Left ventricle myocardium inferior (tissue), 1 donor: ENCODE measurements at regions not wholly inside any gene's neighbourhood (a gene's known extent, or its start where the extent isn't known, plus 50 kb on each side); places are given as distances from the start of the nearest gene placed in this dataset.
A peak's percentile ranks its signal among the peaks of the same experiment; 100 is the strongest.
"Not testable (repeated sequence)": the region's sequence is repeated elsewhere in the genome, so short reads cannot be mapped to it uniquely, and the experiment has no call there.

Experiments
- DNase-seq: peaks from one replicate; pipeline ENCODE4 v3.0.0-alpha.2; 2020
- H3K27ac ChIP-seq: fragments of 200-600 bp; replicated peaks from 2 replicates; pipeline ENCODE4 v1.8.0; 2021
- H3K27me3 ChIP-seq: fragments of 200-600 bp; 2 replicates; pipeline ENCODE4 v1.8.0; 2021; ENCODE audit warnings: low read depth
- H3K36me3 ChIP-seq: fragments of 200-600 bp; 2 replicates; pipeline ENCODE4 v1.8.0; 2021
- H3K4me1 ChIP-seq: fragments of 200-600 bp; 2 replicates; pipeline ENCODE4 v1.8.0; 2021
- H3K4me3 ChIP-seq: fragments of 200-600 bp; 2 replicates; pipeline ENCODE4 v1.8.0; 2021; ENCODE audit warnings: mild to moderate bottlenecking, moderate library complexity
- H3K9me3 ChIP-seq: fragments of 200-600 bp; replicated peaks from 2 replicates; pipeline ENCODE4 v1.8.0; 2021
- intact Hi-C: fragments of 100-400 bp; cut with micrococcal nuclease; formaldehyde crosslinking; loops from one replicate; pipeline ENCODE4 v1.11.0; 2022
- TF ChIP-seq, protein P1 (sequence below): fragments of 200-600 bp; IDR thresholded peaks from 2 replicates; pipeline ENCODE4 v1.8.0; 2021; ENCODE audit warnings: antibody characterized with exemption, mild to moderate bottlenecking, borderline replicate concordance
- donor health status: DM: no; HTN: yes; CAD: no; lungs with severe emphysema.

DNA sequence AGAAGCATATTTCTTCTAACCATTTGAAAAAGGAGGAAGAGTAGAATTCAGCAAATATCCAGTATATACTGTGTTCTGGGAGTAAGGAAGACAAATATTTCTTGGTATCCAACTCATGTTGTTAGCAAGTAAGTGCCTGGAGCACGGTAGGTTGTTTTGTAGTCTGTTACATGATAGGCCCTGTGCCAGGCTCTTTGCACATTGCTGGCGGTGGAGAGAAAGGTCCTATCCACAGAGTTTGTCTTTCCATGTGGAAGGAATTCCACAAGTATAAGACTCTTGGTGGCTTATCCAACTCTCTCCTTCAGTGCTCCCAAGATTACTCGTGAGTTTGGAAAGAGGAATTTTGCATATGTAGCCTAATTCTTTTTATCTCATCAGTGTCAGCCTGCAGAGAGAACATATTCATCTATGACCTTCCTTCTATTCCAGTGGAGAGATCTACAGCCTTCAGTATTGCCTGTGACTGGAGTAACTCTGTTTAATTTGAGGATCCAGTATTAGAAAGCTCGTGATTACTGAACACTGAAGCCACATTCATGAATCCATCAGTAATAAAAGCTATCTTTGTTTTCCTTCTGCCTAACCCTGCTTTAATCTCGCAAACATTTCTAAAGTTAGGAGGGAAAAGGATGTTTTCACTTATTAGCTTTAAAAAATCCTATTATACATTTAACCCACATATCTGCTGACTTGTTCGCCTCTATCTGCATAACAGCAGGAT lies 183.9 kb upstream of the CSNK1A1L start:
- H3K4me3 ChIP-seq: no peak overlapping the region
- H3K9me3 ChIP-seq: peaks cover 12% of the 10 kb centered on the region
- peaks cover 5% of the 10 kb centered on the region for H3K4me1 ChIP-seq
- intact Hi-C loops: no loop called here
- TF ChIP-seq, protein P1, sequence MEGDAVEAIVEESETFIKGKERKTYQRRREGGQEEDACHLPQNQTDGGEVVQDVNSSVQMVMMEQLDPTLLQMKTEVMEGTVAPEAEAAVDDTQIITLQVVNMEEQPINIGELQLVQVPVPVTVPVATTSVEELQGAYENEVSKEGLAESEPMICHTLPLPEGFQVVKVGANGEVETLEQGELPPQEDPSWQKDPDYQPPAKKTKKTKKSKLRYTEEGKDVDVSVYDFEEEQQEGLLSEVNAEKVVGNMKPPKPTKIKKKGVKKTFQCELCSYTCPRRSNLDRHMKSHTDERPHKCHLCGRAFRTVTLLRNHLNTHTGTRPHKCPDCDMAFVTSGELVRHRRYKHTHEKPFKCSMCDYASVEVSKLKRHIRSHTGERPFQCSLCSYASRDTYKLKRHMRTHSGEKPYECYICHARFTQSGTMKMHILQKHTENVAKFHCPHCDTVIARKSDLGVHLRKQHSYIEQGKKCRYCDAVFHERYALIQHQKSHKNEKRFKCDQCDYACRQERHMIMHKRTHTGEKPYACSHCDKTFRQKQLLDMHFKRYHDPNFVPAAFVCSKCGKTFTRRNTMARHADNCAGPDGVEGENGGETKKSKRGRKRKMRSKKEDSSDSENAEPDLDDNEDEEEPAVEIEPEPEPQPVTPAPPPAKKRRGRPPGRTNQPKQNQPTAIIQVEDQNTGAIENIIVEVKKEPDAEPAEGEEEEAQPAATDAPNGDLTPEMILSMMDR: no peak
- H3K27ac ChIP-seq: no peak overlapping the region
- DNase-seq: no peak
- no peaks in the 10 kb centered on the region for H3K27me3 ChIP-seq
- no peaks in the 10 kb centered on the region for H3K36me3 ChIP-seq

DNA sequence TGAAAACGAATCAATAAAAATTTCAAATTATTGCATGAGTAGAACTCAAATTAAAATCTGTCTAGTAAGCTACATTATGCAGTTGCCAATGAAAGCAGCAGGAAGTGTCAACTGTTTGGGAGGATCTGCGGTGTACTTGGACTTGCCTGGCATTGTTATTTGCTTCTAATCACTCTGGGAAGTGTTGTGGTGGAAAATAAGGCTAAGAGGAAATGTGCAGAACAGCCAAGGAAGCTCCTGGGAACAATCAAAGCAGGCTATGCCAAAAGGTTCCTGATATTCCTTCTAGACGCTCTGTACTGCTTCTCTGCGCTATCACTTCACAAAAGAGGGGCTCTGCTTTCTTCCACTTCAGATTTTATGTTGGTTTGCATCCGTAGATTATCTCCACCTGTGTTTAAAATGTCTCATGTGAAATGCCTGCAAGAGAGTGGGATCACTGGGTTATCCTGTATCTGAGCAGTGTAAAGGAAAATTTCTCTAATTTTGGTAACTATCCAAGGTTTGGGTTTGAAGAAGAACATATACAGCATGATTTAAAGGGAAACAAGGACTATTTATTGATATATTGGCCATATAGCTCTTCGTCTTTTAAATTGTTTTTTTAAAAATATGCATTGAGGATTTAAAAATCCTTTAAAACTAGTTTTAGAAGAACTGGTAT lies 182.7 kb upstream of the CSNK1A1L start:
- Histone ChIP-seq H3K4me3 (no peak overlapping the region), H3K9me3 (peaks cover 23% of the 10 kb centered on the region), H3K27ac (peak overlapping the region; percentile 30), H3K36me3 (no peaks in the 10 kb centered on the region), H3K4me1 (peaks cover 5% of the 10 kb centered on the region), H3K27me3 (no peaks in the 10 kb centered on the region)
- TF ChIP-seq, protein P1: no peak
- no peak for DNase-seq
- intact Hi-C loops: no loop called here

DNA sequence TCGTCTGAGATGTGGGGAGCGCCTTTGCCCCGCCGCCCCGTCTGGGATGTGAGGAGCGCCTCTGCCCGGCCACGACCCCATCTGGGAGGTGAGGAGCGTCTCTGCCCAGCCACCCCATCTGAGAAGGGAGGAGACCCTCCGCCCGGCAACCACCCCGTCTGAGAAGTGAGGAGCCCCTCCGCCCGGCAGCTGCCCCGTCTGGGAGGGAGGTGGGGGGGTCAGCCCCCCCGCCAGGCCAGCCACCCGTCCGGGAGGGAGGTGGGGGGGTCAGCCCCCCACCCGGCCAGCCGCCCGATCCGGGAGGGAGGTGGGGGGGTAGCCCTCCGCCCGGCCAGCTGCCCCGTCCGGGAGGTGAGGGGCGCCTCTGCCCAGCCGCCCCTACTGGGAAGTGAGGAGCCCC lies 174.8 kb upstream of the CSNK1A1L start:
- H3K4me1 ChIP-seq, DNase-seq, intact Hi-C loops, H3K27me3 ChIP-seq, H3K27ac ChIP-seq, H3K36me3 ChIP-seq, H3K4me3 ChIP-seq: not testable (repeated sequence)
- peaks cover 37% of the 10 kb centered on the region for H3K9me3 ChIP-seq

DNA sequence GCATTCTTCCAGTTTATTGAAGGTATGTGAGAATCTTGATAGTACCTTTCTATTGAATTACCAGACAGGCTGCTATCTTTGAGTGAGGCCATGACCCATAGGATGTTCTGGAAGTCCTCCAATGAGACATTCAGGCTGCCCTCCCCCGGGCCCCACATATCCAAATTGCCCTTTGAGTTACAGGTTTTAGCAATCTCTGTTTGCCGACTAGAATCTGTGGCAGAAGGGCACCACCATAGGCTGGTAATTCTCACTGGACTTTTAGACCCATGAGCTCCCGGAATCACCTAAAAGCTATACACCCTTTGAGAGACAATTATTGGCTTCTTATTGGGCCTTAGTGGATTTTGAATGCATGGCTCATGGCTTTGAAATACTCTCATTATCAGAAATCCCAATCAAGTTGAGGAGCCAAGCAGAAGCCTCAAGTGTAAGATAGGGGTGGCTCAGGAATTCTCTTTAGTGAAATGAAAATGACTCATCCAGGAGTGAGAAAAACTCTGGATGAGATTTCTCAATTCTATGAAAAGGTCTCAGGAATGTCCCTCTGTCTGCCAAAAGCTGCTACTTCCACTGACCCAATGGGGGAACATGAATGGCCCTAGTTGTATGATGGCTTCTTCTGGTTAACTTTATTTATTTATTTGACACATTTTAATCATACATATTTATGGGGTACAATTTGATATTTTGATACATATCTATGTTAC lies 172.1 kb upstream of the CSNK1A1L start:
- intact Hi-C loops: no loop called here
- no peak for DNase-seq
- peaks cover 27% of the 10 kb centered on the region for H3K9me3 ChIP-seq
- TF ChIP-seq, protein P1: no peak
- no peaks in the 10 kb centered on the region for H3K36me3 ChIP-seq
- H3K27me3 ChIP-seq: no peaks in the 10 kb centered on the region
- H3K4me3 ChIP-seq: no peak overlapping the region
- H3K27ac ChIP-seq: no peak overlapping the region
- H3K4me1 ChIP-seq: no peaks in the 10 kb centered on the region

DNA sequence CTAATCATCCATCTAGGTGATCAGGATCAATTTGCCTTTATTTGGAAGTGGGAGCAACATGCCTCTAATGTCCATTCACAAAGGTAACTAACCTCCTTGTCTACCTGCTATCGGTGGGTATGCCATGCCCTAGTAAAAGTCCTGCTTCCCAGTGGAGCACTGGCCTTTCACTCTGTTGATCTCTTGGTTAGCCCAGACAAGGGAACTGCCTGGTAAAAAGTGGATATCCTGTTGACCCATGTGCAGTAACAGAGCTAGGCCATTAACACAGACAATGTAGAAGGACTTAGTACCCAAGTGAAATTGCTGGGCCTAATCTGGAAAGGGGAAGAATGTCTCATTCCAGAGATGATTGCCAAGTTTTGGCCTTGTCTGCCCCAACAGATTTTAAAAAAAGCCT lies 171.5 kb upstream of the CSNK1A1L start:
- TF ChIP-seq, protein P1: no peak
- no peaks in the 10 kb centered on the region for H3K36me3 ChIP-seq
- peaks cover 27% of the 10 kb centered on the region for H3K9me3 ChIP-seq
- intact Hi-C loops: no loop called here
- no peak overlapping the region for H3K4me3 ChIP-seq
- no peaks in the 10 kb centered on the region for H3K27me3 ChIP-seq
- H3K4me1 ChIP-seq: no peaks in the 10 kb centered on the region
- H3K27ac ChIP-seq: no peak overlapping the region
- DNase-seq: no peak
